K562 (cell line): ENCODE measurements at regions not wholly inside any gene's neighbourhood (a gene's known extent, or its start where the extent isn't known, plus 50 kb on each side); places are given as distances from the start of the nearest gene placed in this dataset.

ENCODE experiments used
- ATAC-seq: fragments of 200-7000 bp; cut with Tn5 transposase; 3 replicates; pipeline ENCODE4 v1.9.1; 2020; ENCODE audit warnings: moderate library complexity
- BruUV-seq: library from RNA; stranded (reverse); fragments of 400-500 nt; replicated peaks from 2 replicates; lab custom pipeline; 2021; lab: Mats Ljungman, UMichigan
- CTCF ChIA-PET: fragments of 300-600 bp; formaldehyde crosslinking; extraction: SDS; loops from one replicate; lab custom pipeline; 2021; ENCODE audit warnings: low intra/inter-chr PET ratio; lab: Yijun Ruan, JAX
- POLR2A ChIA-PET: fragments of 300-600, 350-650 bp; sonication (Branson Sonifier 250); formaldehyde crosslinking; extraction: SDS; loops from one replicate; lab custom pipeline; 2021; ENCODE audit warnings: antibody characterized with exemption, inconsistent platforms; lab: Yijun Ruan, JAX
- DNase-seq, 4 experiments: peaks; one replicate each; pipeline versions ENCODE4 v3.0.0 to v3.0.0-alpha.2; 2011 to 2018; ENCODE audit warnings: low spot score in 3 of 4, mixed read lengths in 3 of 4; ENCODE audit errors: extremely low read depth in 1 of 4
- FAIRE-seq: peaks from 2 replicates; lab custom pipeline; 2011; peaks lifted over from hg19 to GRCh38; lab: Jason Lieb, UNC
- H2AFZ ChIP-seq: 2 replicates; pipeline ENCODE4 v1.6.0; 2011; ENCODE audit warnings: low read depth, low read length, control low read depth, inconsistent platforms
- H3K27ac ChIP-seq: fragments of 200-600 bp; 3 replicates; pipeline ENCODE4 v1.8.0; 2011; ENCODE audit warnings: low read depth, mild to moderate bottlenecking, control low read depth, inconsistent platforms, low read length, moderate library complexity, mixed read lengths; ENCODE audit errors: extremely low read depth
- H3K27me3 ChIP-seq, 2 experiments: fragments of 300-600 bp in 1 of 2; 2 replicates in 1 of 2; 3 replicates in 1 of 2; pipeline versions ENCODE4 v1.6.0 to v1.8.0; 2011; ENCODE audit warnings: inconsistent platforms in 2 of 2, low read length in 2 of 2, mild to moderate bottlenecking in 1 of 2, mixed read lengths in 1 of 2, moderate library complexity in 1 of 2; ENCODE audit not compliant: control insufficient read depth in 2 of 2, insufficient read depth in 2 of 2
- H3K36me3 ChIP-seq: fragments of 300-600 bp; 3 replicates; pipeline ENCODE4 v1.8.0; 2011; ENCODE audit warnings: mild to moderate bottlenecking, low read length, inconsistent platforms; ENCODE audit not compliant: control insufficient read depth, insufficient read depth
- H3K4me1 ChIP-seq, 2 experiments: fragments of 200-600 bp in 1 of 2; replicated peaks in 1 of 2; 2 replicates in 1 of 2; 3 replicates in 1 of 2; pipeline versions ENCODE4 v1.5.1 to v1.8.0; 2011; ENCODE audit warnings: inconsistent platforms in 2 of 2, low read length in 2 of 2, mild to moderate bottlenecking in 1 of 2, mixed read lengths in 1 of 2, moderate library complexity in 1 of 2; ENCODE audit not compliant: control insufficient read depth in 2 of 2, insufficient read depth in 2 of 2
- H3K4me2 ChIP-seq: 2 replicates; pipeline ENCODE4 v1.6.1; 2011; ENCODE audit warnings: low read length, control low read depth, inconsistent platforms, mixed read lengths; ENCODE audit not compliant: insufficient read depth
- H3K4me3 ChIP-seq: fragments of 200-600 bp; sonication (generic), shearing (Covaris generic); 2 replicates; pipeline ENCODE4 v1.5.1; 2016; ENCODE audit warnings: control low read depth, inconsistent platforms
- H3K79me2 ChIP-seq: fragments of 200-600 bp; 3 replicates; pipeline ENCODE4 v1.8.0; 2011; ENCODE audit warnings: low read length, inconsistent platforms; ENCODE audit not compliant: control insufficient read depth, insufficient read depth
- H3K9ac ChIP-seq, 2 experiments: 2 replicates each; pipeline versions ENCODE4 v1.6.0 to v1.6.1; 2011; ENCODE audit warnings: low read depth in 2 of 2, low read length in 2 of 2, control low read depth in 1 of 2, inconsistent platforms in 1 of 2, mild to moderate bottlenecking in 1 of 2, mixed read lengths in 1 of 2; ENCODE audit not compliant: insufficient read depth in 1 of 2
- H3K9me1 ChIP-seq: one replicate; pipeline ENCODE4 v1.6.0; 2011; ENCODE audit warnings: inconsistent platforms, mild to moderate bottlenecking, low read length, moderate library complexity; ENCODE audit not compliant: control insufficient read depth, insufficient read depth
- H3K9me3 ChIP-seq: replicated peaks from 2 replicates; pipeline ENCODE4 v1.5.1; 2011; ENCODE audit warnings: low read depth, low read length, inconsistent platforms; ENCODE audit not compliant: control insufficient read depth, insufficient read depth
- H4K20me1 ChIP-seq: replicated peaks from 2 replicates; pipeline ENCODE4 v1.6.1; 2011; ENCODE audit warnings: low read length, inconsistent platforms, mixed read lengths; ENCODE audit not compliant: control insufficient read depth, insufficient read depth
- ATF7 ChIP-seq: fragments of 450-650 bp; IDR thresholded peaks from 2 replicates; pipeline ENCODE4 v1.7.1; 2014; ENCODE audit warnings: mild to moderate bottlenecking, moderate library complexity
- BCL6 ChIP-seq: fragments of 250-450 bp; sonication (Bioruptor Pico); IDR thresholded peaks from 2 replicates; pipeline ENCODE4 v1.4.0; 2020
- BHLHE40 ChIP-seq: IDR thresholded peaks from 2 replicates; pipeline ENCODE4 v1.6.1; 2011; ENCODE audit warnings: low read length, improper control_type of control experiment
- CBX5 ChIP-seq: IDR thresholded peaks from 2 replicates; pipeline ENCODE4 v1.6.1; 2014; ENCODE audit warnings: low read depth, borderline replicate concordance
- E2F6 ChIP-seq, 2 experiments: IDR thresholded peaks; 2 replicates each; pipeline ENCODE4 v1.6.1; 2011; ENCODE audit warnings: borderline replicate concordance in 1 of 2, control low read depth in 1 of 2, low read depth in 1 of 2, low read length in 1 of 2, mild to moderate bottlenecking in 1 of 2, mixed read lengths in 1 of 2, moderate library complexity in 1 of 2; ENCODE audit not compliant: insufficient read depth in 1 of 2, insufficient read length in 1 of 2, poor library complexity in 1 of 2, severe bottlenecking in 1 of 2; ENCODE audit errors: extremely low read depth in 1 of 2
- KLF6 ChIP-seq: fragments of 250-450 bp; sonication (Bioruptor Pico); IDR thresholded peaks from 2 replicates; pipeline ENCODE4 v1.4.0; 2020; ENCODE audit warnings: mild to moderate bottlenecking, moderate library complexity, borderline replicate concordance
- MTA1 ChIP-seq: fragments of 450-650 bp; IDR thresholded peaks from 2 replicates; pipeline ENCODE4 v1.6.1; 2017; ENCODE audit warnings: borderline replicate concordance
- RHOXF2B ChIP-seq: fragments of 250-450 bp; sonication (Bioruptor Pico); conservative IDR thresholded peaks from 2 replicates; pipeline ENCODE4 v1.5.1; 2021
- ZNF165 ChIP-seq: fragments of 250-450 bp; sonication (Bioruptor Pico); IDR thresholded peaks from 2 replicates; pipeline ENCODE4 v1.4.0; 2020; ENCODE audit warnings: borderline replicate concordance
- WGBS: fragments of 100-300 bp; shearing (Covaris generic); methylation state at CpG from one replicate; pipeline ENCODE4 v1.1.6; 2016; ENCODE audit warnings: low coverage, mixed read lengths; ENCODE audit not compliant: insufficient coverage; ENCODE audit errors: missing lambda C conversion rate; 5-methylcytosine and 5-hydroxymethylcytosine counted together
- in situ Hi-C: fragments of 300-500 bp; cut with MboI; formaldehyde crosslinking; loops from 4 replicates; pipeline ENCODE4 v1.15.0; 2018; ENCODE audit warnings: inconsistent platforms, mixed read lengths
- intact Hi-C: fragments of 100-400 bp; cut with micrococcal nuclease; formaldehyde crosslinking; loops from 2 replicates; pipeline ENCODE4 v1.14.2; 2022
- TF ChIP-seq, protein P1 (sequence below): fragments of 200-600 bp; sonication (generic); IDR thresholded peaks from one replicate; pipeline ENCODE4 v1.6.1; 2012; ENCODE audit warnings: mild to moderate bottlenecking, low read depth, low read length, inconsistent platforms
- TF ChIP-seq, protein P2 (sequence below): fragments of 450-650 bp; formaldehyde crosslinking; IDR thresholded peaks from 2 replicates; pipeline ENCODE4 v1.4.0; 2022; ENCODE audit warnings: mild to moderate bottlenecking, moderate library complexity

DNA sequence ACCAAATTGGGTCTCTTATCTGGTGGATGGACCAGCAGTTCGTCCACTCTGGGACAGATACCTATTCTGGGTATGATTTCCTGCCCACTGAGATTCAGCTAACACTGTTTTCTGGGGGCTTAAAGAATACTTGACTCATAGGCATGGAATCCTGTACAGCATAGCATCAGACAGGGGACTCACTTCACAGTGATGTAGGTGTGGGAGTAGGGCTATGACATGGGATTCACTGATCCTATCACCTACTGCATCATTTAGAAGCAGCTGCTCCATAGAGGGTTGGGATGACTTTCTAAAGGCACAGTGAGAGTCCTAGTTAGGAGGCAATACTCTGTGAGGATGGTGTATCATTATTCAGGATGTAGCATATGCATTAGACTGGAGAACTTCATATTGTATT is 74.5 kb upstream of the AHI1 start:
- Histone ChIP-seq H3K27ac (no peak overlapping the region), H2AFZ (no peak overlapping the region), H3K4me2 (no peak overlapping the region), H4K20me1 (no peaks in the 10 kb centered on the region), H3K4me1 (no peaks in the 10 kb centered on the region), H3K9me3 (no peaks in the 10 kb centered on the region), H3K36me3 (no peaks in the 10 kb centered on the region), H3K9me1 (no peaks in the 10 kb centered on the region), H3K4me3 (no peak overlapping the region), H3K79me2 (no peaks in the 10 kb centered on the region), H3K27me3 (no peaks in the 10 kb centered on the region), H3K9ac (no peak overlapping the region)
- intact Hi-C loops (no loop called here), in situ Hi-C loops (no loop called here)
- ATAC-seq (no peak), FAIRE-seq (no peak), DNase-seq (no peak)
- WGBS, result 0% methylated on average over 1 of the region's 1 CpG
- POLR2A ChIA-PET, result interaction anchor here (0.6 kb wide), 1 partner anchor 610 kb away, joined by 3 read pairs; no protein-coding TSS in a partner anchor
- CTCF ChIA-PET, result no interaction called here
- BruUV-seq, result no TSS peak
- TF ChIP-seq, protein P1, sequence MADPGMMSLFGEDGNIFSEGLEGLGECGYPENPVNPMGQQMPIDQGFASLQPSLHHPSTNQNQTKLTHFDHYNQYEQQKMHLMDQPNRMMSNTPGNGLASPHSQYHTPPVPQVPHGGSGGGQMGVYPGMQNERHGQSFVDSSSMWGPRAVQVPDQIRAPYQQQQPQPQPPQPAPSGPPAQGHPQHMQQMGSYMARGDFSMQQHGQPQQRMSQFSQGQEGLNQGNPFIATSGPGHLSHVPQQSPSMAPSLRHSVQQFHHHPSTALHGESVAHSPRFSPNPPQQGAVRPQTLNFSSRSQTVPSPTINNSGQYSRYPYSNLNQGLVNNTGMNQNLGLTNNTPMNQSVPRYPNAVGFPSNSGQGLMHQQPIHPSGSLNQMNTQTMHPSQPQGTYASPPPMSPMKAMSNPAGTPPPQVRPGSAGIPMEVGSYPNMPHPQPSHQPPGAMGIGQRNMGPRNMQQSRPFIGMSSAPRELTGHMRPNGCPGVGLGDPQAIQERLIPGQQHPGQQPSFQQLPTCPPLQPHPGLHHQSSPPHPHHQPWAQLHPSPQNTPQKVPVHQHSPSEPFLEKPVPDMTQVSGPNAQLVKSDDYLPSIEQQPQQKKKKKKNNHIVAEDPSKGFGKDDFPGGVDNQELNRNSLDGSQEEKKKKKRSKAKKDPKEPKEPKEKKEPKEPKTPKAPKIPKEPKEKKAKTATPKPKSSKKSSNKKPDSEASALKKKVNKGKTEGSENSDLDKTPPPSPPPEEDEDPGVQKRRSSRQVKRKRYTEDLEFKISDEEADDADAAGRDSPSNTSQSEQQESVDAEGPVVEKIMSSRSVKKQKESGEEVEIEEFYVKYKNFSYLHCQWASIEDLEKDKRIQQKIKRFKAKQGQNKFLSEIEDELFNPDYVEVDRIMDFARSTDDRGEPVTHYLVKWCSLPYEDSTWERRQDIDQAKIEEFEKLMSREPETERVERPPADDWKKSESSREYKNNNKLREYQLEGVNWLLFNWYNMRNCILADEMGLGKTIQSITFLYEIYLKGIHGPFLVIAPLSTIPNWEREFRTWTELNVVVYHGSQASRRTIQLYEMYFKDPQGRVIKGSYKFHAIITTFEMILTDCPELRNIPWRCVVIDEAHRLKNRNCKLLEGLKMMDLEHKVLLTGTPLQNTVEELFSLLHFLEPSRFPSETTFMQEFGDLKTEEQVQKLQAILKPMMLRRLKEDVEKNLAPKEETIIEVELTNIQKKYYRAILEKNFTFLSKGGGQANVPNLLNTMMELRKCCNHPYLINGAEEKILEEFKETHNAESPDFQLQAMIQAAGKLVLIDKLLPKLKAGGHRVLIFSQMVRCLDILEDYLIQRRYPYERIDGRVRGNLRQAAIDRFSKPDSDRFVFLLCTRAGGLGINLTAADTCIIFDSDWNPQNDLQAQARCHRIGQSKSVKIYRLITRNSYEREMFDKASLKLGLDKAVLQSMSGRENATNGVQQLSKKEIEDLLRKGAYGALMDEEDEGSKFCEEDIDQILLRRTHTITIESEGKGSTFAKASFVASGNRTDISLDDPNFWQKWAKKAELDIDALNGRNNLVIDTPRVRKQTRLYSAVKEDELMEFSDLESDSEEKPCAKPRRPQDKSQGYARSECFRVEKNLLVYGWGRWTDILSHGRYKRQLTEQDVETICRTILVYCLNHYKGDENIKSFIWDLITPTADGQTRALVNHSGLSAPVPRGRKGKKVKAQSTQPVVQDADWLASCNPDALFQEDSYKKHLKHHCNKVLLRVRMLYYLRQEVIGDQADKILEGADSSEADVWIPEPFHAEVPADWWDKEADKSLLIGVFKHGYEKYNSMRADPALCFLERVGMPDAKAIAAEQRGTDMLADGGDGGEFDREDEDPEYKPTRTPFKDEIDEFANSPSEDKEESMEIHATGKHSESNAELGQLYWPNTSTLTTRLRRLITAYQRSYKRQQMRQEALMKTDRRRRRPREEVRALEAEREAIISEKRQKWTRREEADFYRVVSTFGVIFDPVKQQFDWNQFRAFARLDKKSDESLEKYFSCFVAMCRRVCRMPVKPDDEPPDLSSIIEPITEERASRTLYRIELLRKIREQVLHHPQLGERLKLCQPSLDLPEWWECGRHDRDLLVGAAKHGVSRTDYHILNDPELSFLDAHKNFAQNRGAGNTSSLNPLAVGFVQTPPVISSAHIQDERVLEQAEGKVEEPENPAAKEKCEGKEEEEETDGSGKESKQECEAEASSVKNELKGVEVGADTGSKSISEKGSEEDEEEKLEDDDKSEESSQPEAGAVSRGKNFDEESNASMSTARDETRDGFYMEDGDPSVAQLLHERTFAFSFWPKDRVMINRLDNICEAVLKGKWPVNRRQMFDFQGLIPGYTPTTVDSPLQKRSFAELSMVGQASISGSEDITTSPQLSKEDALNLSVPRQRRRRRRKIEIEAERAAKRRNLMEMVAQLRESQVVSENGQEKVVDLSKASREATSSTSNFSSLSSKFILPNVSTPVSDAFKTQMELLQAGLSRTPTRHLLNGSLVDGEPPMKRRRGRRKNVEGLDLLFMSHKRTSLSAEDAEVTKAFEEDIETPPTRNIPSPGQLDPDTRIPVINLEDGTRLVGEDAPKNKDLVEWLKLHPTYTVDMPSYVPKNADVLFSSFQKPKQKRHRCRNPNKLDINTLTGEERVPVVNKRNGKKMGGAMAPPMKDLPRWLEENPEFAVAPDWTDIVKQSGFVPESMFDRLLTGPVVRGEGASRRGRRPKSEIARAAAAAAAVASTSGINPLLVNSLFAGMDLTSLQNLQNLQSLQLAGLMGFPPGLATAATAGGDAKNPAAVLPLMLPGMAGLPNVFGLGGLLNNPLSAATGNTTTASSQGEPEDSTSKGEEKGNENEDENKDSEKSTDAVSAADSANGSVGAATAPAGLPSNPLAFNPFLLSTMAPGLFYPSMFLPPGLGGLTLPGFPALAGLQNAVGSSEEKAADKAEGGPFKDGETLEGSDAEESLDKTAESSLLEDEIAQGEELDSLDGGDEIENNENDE, result no peak
- TF ChIP-seq KLF6 (no peak), BCL6 (CRISPR knock-in tag) (no peak), MTA1 (no peak), BHLHE40 (no peak), ATF7 (no peak), CBX5 (no peak), RHOXF2B (no peak), E2F6 (IDR thresholded peaks at IDR 0.05; ENCODE audit: borderline replicate concordance in 1 of 2, extremely low read depth in 1 of 2, insufficient read depth in 1 of 2, insufficient read length in 1 of 2, low read depth in 1 of 2, low read length in 1 of 2, poor library complexity in 1 of 2, severe bottlenecking in 1 of 2) (no peak), ZNF165 (CRISPR knock-in tag) (no peak)
- TF ChIP-seq, protein P2, sequence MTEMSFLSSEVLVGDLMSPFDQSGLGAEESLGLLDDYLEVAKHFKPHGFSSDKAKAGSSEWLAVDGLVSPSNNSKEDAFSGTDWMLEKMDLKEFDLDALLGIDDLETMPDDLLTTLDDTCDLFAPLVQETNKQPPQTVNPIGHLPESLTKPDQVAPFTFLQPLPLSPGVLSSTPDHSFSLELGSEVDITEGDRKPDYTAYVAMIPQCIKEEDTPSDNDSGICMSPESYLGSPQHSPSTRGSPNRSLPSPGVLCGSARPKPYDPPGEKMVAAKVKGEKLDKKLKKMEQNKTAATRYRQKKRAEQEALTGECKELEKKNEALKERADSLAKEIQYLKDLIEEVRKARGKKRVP (CRISPR knock-in tag), result no peak
